ENCODE measurements at regions not wholly inside any gene's neighbourhood (a gene's known extent, or its start where the extent isn't known, plus 50 kb on each side); places are given as distances from the start of the nearest gene placed in this dataset.

GRCh38 chr13:100836711-100837110 lies 162.1 kb upstream of the TMTC4 start:
- DNase-seq, result no peak
- Mint-ChIP-seq H3K27ac (no peak overlapping the region), H3K4me3 (no peak overlapping the region), H3K27me3 (peaks cover 17% of the 10 kb centered on the region), H3K4me1 (no peaks in the 10 kb centered on the region), H3K36me3 (ENCODE audit: low read depth) (no peaks in the 10 kb centered on the region)
- H3K9me3 ChIP-seq (ENCODE audit: control insufficient read depth, low read length, poor library complexity, severe bottlenecking), result no peaks in the 10 kb centered on the region
- no peak for ATAC-seq

GRCh38 chr13:100835695-100836094 lies 161.1 kb upstream of the TMTC4 start:
- no peak overlapping the region for H3K4me3 Mint-ChIP-seq
- H3K4me1 Mint-ChIP-seq, result no peaks in the 10 kb centered on the region
- ATAC-seq, result no peak
- H3K36me3 Mint-ChIP-seq (ENCODE audit: low read depth), result no peaks in the 10 kb centered on the region
- H3K27ac Mint-ChIP-seq, result no peak overlapping the region
- H3K9me3 ChIP-seq (ENCODE audit: control insufficient read depth, low read length, poor library complexity, severe bottlenecking), result no peaks in the 10 kb centered on the region
- no peak for DNase-seq
- peaks cover 17% of the 10 kb centered on the region for H3K27me3 Mint-ChIP-seq

- ATAC-seq (no peak), DNase-seq (no peak)
- Mint-ChIP-seq H3K27ac (no peak overlapping the region), H3K4me1 (no peaks in the 10 kb centered on the region), H3K36me3 (ENCODE audit: low read depth) (no peaks in the 10 kb centered on the region), H3K4me3 (no peak overlapping the region), H3K27me3 (peaks cover 16% of the 10 kb centered on the region)
- no peaks in the 10 kb centered on the region for H3K9me3 ChIP-seq (ENCODE audit: control insufficient read depth, low read length, poor library complexity, severe bottlenecking)
Measured at GRCh38 chr13:100833427-100833826, 158.8 kb upstream of the TMTC4 start.

GRCh38 chr13:100828226-100828625 lies 153.6 kb upstream of the TMTC4 start:
- H3K4me1 Mint-ChIP-seq, result no peaks in the 10 kb centered on the region

GRCh38 chr13:100827489-100828176 lies 153.0 kb upstream of the TMTC4 start:
- no peaks in the 10 kb centered on the region for H3K9me3 ChIP-seq (ENCODE audit: control insufficient read depth, low read length, poor library complexity, severe bottlenecking)
- no peak for ATAC-seq
- DNase-seq, result no peak
- Mint-ChIP-seq H3K4me1 (no peaks in the 10 kb centered on the region), H3K27me3 (peaks cover 27% of the 10 kb centered on the region), H3K27ac (no peak overlapping the region), H3K36me3 (ENCODE audit: low read depth) (no peaks in the 10 kb centered on the region), H3K4me3 (no peak overlapping the region)

More at GRCh38 chr13:100828226-100828625, 153.6 kb upstream of the TMTC4 start:
- H3K27ac Mint-ChIP-seq, result no peak overlapping the region
- no peak overlapping the region for H3K4me3 Mint-ChIP-seq
- no peaks in the 10 kb centered on the region for H3K36me3 Mint-ChIP-seq (ENCODE audit: low read depth)
- DNase-seq (no peak), ATAC-seq (no peak)
- H3K9me3 ChIP-seq (ENCODE audit: control insufficient read depth, low read length, poor library complexity, severe bottlenecking), result no peaks in the 10 kb centered on the region
- peaks cover 27% of the 10 kb centered on the region for H3K27me3 Mint-ChIP-seq

GRCh38 chr13:100826441-100826840 lies 151.8 kb upstream of the TMTC4 start:
- no peak overlapping the region for H3K4me3 Mint-ChIP-seq
- H3K4me1 Mint-ChIP-seq, result no peaks in the 10 kb centered on the region

GRCh38 chr13:100825557-100825956 lies 151.0 kb upstream of the TMTC4 start:
- Mint-ChIP-seq H3K27ac (no peak overlapping the region), H3K4me1 (no peaks in the 10 kb centered on the region)

More at GRCh38 chr13:100826441-100826840, 151.8 kb upstream of the TMTC4 start:
- DNase-seq (no peak), ATAC-seq (no peak)
- no peaks in the 10 kb centered on the region for H3K9me3 ChIP-seq (ENCODE audit: control insufficient read depth, low read length, poor library complexity, severe bottlenecking)
- Mint-ChIP-seq H3K27ac (no peak overlapping the region), H3K27me3 (peaks cover 27% of the 10 kb centered on the region), H3K36me3 (ENCODE audit: low read depth) (no peaks in the 10 kb centered on the region)

GRCh38 chr13:100824366-100824765 lies 149.8 kb upstream of the TMTC4 start:
- Mint-ChIP-seq H3K36me3 (ENCODE audit: low read depth) (no peaks in the 10 kb centered on the region), H3K4me3 (no peak overlapping the region)
- no peak for ATAC-seq

More at GRCh38 chr13:100825557-100825956, 151.0 kb upstream of the TMTC4 start:
- H3K9me3 ChIP-seq (ENCODE audit: control insufficient read depth, low read length, poor library complexity, severe bottlenecking), result no peaks in the 10 kb centered on the region
- H3K4me3 Mint-ChIP-seq, result no peak overlapping the region
- DNase-seq (no peak), ATAC-seq (no peak)
- H3K27me3 Mint-ChIP-seq, result peaks cover 27% of the 10 kb centered on the region
- H3K36me3 Mint-ChIP-seq (ENCODE audit: low read depth), result no peaks in the 10 kb centered on the region

GRCh38 chr13:100823448-100823847 lies 148.9 kb upstream of the TMTC4 start:
- ATAC-seq, result no peak
- Mint-ChIP-seq H3K27me3 (peaks cover 32% of the 10 kb centered on the region), H3K36me3 (ENCODE audit: low read depth) (no peaks in the 10 kb centered on the region), H3K4me3 (no peak overlapping the region), H3K27ac (no peak overlapping the region), H3K4me1 (no peaks in the 10 kb centered on the region)
- no peak for DNase-seq
- no peaks in the 10 kb centered on the region for H3K9me3 ChIP-seq (ENCODE audit: control insufficient read depth, low read length, poor library complexity, severe bottlenecking)

More at GRCh38 chr13:100824366-100824765, 149.8 kb upstream of the TMTC4 start:
- peaks cover 27% of the 10 kb centered on the region for H3K27me3 Mint-ChIP-seq
- no peak for DNase-seq
- H3K27ac Mint-ChIP-seq, result no peak overlapping the region
- H3K9me3 ChIP-seq (ENCODE audit: control insufficient read depth, low read length, poor library complexity, severe bottlenecking), result no peaks in the 10 kb centered on the region
- no peaks in the 10 kb centered on the region for H3K4me1 Mint-ChIP-seq

GRCh38 chr13:100822871-100823443 lies 148.4 kb upstream of the TMTC4 start:
- Mint-ChIP-seq H3K4me1 (no peaks in the 10 kb centered on the region), H3K4me3 (no peak overlapping the region), H3K27ac (no peak overlapping the region), H3K27me3 (peaks cover 35% of the 10 kb centered on the region), H3K36me3 (ENCODE audit: low read depth) (no peaks in the 10 kb centered on the region)
- DNase-seq (no peak), ATAC-seq (no peak)
- no peaks in the 10 kb centered on the region for H3K9me3 ChIP-seq (ENCODE audit: control insufficient read depth, low read length, poor library complexity, severe bottlenecking)

- H3K4me3 Mint-ChIP-seq, result no peak overlapping the region
- ATAC-seq, result no peak
- DNase-seq, result no peak
- no peak overlapping the region for H3K27ac Mint-ChIP-seq
- peaks cover 6% of the 10 kb centered on the region for H3K36me3 Mint-ChIP-seq (ENCODE audit: low read depth)
- H3K27me3 Mint-ChIP-seq, result peaks cover 31% of the 10 kb centered on the region
- H3K9me3 ChIP-seq (ENCODE audit: control insufficient read depth, low read length, poor library complexity, severe bottlenecking), result no peaks in the 10 kb centered on the region
- H3K4me1 Mint-ChIP-seq, result no peaks in the 10 kb centered on the region
Measured at GRCh38 chr13:100818711-100819110, 144.1 kb upstream of the TMTC4 start.

- Mint-ChIP-seq H3K27me3 (peaks cover 27% of the 10 kb centered on the region), H3K27ac (no peak overlapping the region), H3K36me3 (ENCODE audit: low read depth) (peaks cover 6% of the 10 kb centered on the region), H3K4me1 (no peaks in the 10 kb centered on the region), H3K4me3 (no peak overlapping the region)
- ATAC-seq (no peak), DNase-seq (no peak)
- no peaks in the 10 kb centered on the region for H3K9me3 ChIP-seq (ENCODE audit: control insufficient read depth, low read length, poor library complexity, severe bottlenecking)
Measured at GRCh38 chr13:100817928-100818327, 143.3 kb upstream of the TMTC4 start.

GRCh38 chr13:100815476-100816046 lies 141.0 kb upstream of the TMTC4 start:
- no peak overlapping the region for H3K27ac Mint-ChIP-seq
- ATAC-seq (no peak), DNase-seq (no peak)
- H3K9me3 ChIP-seq (ENCODE audit: control insufficient read depth, low read length, poor library complexity, severe bottlenecking), result no peaks in the 10 kb centered on the region
- no peaks in the 10 kb centered on the region for H3K4me1 Mint-ChIP-seq
- no peak overlapping the region for H3K4me3 Mint-ChIP-seq
- peaks cover 50% of the 10 kb centered on the region for H3K27me3 Mint-ChIP-seq
- H3K36me3 Mint-ChIP-seq (ENCODE audit: low read depth), result peaks cover 6% of the 10 kb centered on the region

Data from T-helper 17 cell (primary cell).